ENCODE measurements at regions not wholly inside any gene's neighbourhood (a gene's known extent, or its start where the extent isn't known, plus 50 kb on each side); places are given as distances from the start of the nearest gene placed in this dataset.

- no peak for TF ChIP-seq ZNF407 (CRISPR knock-in tag; IDR thresholded peaks at IDR 0.05; ENCODE audit: not compliant biosample characterization)
These were observed 66.2 kb upstream of the CLSTN2 start (continued) for GRCh38 chr3:139868773-139869172.

- TF ChIP-seq ZNF431 (CRISPR knock-in tag; IDR thresholded peaks at IDR 0.05; ENCODE audit: borderline replicate concordance, low read depth) (no peak), MAFK (conservative IDR thresholded peaks at IDR 0.05 in 1 of 2, IDR thresholded peaks at IDR 0.05 in 1 of 2; ENCODE audit: low read length in 2 of 2) (peak; percentile 50 to 72), TP53 (CRISPR knock-in tag; conservative IDR thresholded peaks at IDR 0.05) (no peak), ZNF34 (CRISPR knock-in tag; IDR thresholded peaks at IDR 0.05; ENCODE audit: borderline replicate concordance) (no peak), MAFF (IDR thresholded peaks at IDR 0.05; ENCODE audit: low read depth, low read length) (peak; percentile 54)
- FAIRE-seq (no peak), DNase-seq (ENCODE audit: low spot score) (no peak), ATAC-seq (no peak)
- H3K4me1 ChIP-seq (ENCODE audit: insufficient read depth, low read length), result no peaks in the 10 kb centered on the region
- peaks cover 7% of the 10 kb centered on the region; the same call in 1 of the 2 replicates for H3K9me3 ChIP-seq (ENCODE audit: low read length)
- no peak overlapping the region for H3K9ac ChIP-seq (ENCODE audit: insufficient read depth, low read depth, low read length)
- in situ Hi-C loops (cut with HindIII; ENCODE audit: extremely low pct_ligation_motif_present, low pct_unique_long_range_greater_than_20kb), result no loop called here
- no peak overlapping the region for H2AFZ ChIP-seq (ENCODE audit: low read length)
- no peaks in the 10 kb centered on the region for H3K36me3 ChIP-seq (replicated peaks in 1 of 2; ENCODE audit: control insufficient read depth in 1 of 2, insufficient read depth in 2 of 2, low read length in 2 of 2)
- H3K79me2 ChIP-seq (ENCODE audit: insufficient read depth, low read length), result no peaks in the 10 kb centered on the region
- BruUV-seq (replicated peaks), result no TSS peak
- CTCF ChIA-PET (ENCODE audit: low intra/inter-chr PET ratio, low total read pairs), result no interaction called here
- intact Hi-C loops (cut with micrococcal nuclease; ENCODE audit: unreplicated experiment), result no loop called here
- no peak overlapping the region for H3K4me3 ChIP-seq (replicated peaks in 1 of 3; ENCODE audit: insufficient read depth in 1 of 3, low read depth in 2 of 3, low read length in 3 of 3)
- POLR2A ChIA-PET, result no interaction called here
- no peaks in the 10 kb centered on the region for H3K27me3 ChIP-seq (ENCODE audit: control insufficient read depth in 1 of 2, insufficient read depth in 2 of 2, low read length in 2 of 2)
- no peak overlapping the region for H3K4me2 ChIP-seq (ENCODE audit: low read depth, low read length)
- WGBS (ENCODE audit: low lambda C conversion rate), result 0% methylated on average over 3 of the region's 3 CpGs
- no peaks in the 10 kb centered on the region for H4K20me1 ChIP-seq (ENCODE audit: insufficient read depth, low read length)
- no peak overlapping the region for H3K27ac ChIP-seq (ENCODE audit: extremely low read length, insufficient read depth, low read length)
These were observed 86.3 kb upstream of the CLSTN2 start for GRCh38 chr3:139848660-139849059.
